ENCODE measurements at regions not wholly inside any gene's neighbourhood (a gene's known extent, or its start where the extent isn't known, plus 50 kb on each side); places are given as distances from the start of the nearest gene placed in this dataset.

DNA sequence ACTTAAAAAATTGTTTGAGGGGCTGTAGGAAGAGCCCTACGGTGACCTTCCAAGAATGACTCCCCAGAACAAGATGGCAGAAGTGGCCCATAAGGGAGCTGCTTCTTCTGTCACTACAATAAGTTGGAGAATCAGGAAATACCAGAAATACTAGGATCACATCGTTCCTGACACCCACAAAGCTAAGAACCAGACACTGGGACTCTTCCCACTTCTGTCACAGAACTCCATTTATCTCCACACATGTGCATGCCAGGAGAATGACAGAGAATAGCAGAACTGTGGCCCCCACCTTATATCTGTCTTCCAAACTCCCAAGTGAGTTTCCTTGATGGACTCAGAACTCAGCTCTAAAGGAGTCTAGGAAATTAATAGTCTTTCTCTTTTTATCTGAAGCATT lies 54.6 kb upstream of the UBR2 start:
- peaks cover 0 to 2% (median 0%) of the 10 kb centered on the region in 7 donors for H3K9me3 Mint-ChIP-seq
- peaks cover 20% of the 10 kb centered on the region for H3K4me1 Mint-ChIP-seq
- Histone ChIP-seq H3K9ac (ENCODE audit: insufficient read depth, low read length, poor library complexity, severe bottlenecking) (no peak overlapping the region), H3K27ac (ENCODE audit: low read depth in 1 of 2, low read length in 2 of 2) (no peak overlapping the region), H3K36me3 (replicated peaks in 1 of 2; ENCODE audit: control insufficient read depth in 1 of 2, insufficient read depth in 2 of 2, low read length in 2 of 2) (no peaks in the 10 kb centered on the region), H3K4me1 (ENCODE audit: control insufficient read depth in 1 of 2, insufficient read depth in 2 of 2, low read length in 2 of 2) (peaks cover 14 to 19% of the 10 kb centered on the region in 2 donors), H3K9me3 (replicated peaks in 1 of 2; ENCODE audit: control insufficient read depth in 1 of 2, insufficient read depth in 1 of 2, low read length in 2 of 2) (no peaks in the 10 kb centered on the region), H3K4me2 (replicated peaks; ENCODE audit: extremely low read depth, low read length, poor library complexity, severe bottlenecking) (no peak overlapping the region), H2AFZ (ENCODE audit: insufficient read depth, low read depth, low read length, poor library complexity, severe bottlenecking) (no peak overlapping the region), H3K27me3 (ENCODE audit: control insufficient read depth in 2 of 2, insufficient read depth in 2 of 2, low read length in 2 of 2) (no peaks in the 10 kb centered on the region), H4K20me1 (ENCODE audit: insufficient read depth, low read length) (no peaks in the 10 kb centered on the region), H3K79me2 (ENCODE audit: insufficient read depth, low read length) (no peaks in the 10 kb centered on the region), H3K4me3 (replicated peaks in 1 of 3; ENCODE audit: low read depth in 2 of 3, low read length in 3 of 3) (no peak overlapping the region)
- H3K27ac Mint-ChIP-seq: peak overlapping the region in 1 of 7 donors; percentile 46
- H3K27me3 Mint-ChIP-seq (ENCODE audit: low read depth in 3 of 3): peaks cover 0 to 1% (median 0%) of the 10 kb centered on the region in 3 donors
- DNase-seq: no peak
- TF ChIP-seq, protein P1, sequence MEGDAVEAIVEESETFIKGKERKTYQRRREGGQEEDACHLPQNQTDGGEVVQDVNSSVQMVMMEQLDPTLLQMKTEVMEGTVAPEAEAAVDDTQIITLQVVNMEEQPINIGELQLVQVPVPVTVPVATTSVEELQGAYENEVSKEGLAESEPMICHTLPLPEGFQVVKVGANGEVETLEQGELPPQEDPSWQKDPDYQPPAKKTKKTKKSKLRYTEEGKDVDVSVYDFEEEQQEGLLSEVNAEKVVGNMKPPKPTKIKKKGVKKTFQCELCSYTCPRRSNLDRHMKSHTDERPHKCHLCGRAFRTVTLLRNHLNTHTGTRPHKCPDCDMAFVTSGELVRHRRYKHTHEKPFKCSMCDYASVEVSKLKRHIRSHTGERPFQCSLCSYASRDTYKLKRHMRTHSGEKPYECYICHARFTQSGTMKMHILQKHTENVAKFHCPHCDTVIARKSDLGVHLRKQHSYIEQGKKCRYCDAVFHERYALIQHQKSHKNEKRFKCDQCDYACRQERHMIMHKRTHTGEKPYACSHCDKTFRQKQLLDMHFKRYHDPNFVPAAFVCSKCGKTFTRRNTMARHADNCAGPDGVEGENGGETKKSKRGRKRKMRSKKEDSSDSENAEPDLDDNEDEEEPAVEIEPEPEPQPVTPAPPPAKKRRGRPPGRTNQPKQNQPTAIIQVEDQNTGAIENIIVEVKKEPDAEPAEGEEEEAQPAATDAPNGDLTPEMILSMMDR (IDR thresholded peaks at IDR 0.05): no peak
- no peaks in the 10 kb centered on the region for H3K36me3 Mint-ChIP-seq
- WGBS (ENCODE audit: insufficient coverage): no CpG with 5 or more reads among the region's 2 CpGs
- intact Hi-C loops (cut with micrococcal nuclease): no loop called here
- no peak overlapping the region for H3K4me3 Mint-ChIP-seq

DNA sequence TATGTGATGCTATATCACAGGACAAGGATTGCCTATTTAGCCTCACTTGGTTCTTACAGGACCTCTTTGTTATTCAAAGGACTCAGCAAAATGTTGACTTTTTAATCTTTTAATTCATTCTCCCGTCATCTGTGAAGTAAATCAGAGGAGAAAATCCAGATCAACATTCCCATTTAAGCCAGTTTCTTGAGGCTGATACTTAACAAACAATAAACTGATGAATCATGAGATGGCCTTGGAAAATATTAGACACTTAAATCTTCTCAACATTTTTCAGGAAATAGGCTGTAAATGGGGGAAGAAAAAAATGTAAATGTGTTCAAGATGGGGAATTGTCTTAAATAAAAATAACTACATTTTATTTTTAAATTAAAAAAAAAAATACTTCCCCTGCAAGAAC lies 55.9 kb upstream of the UBR2 start:
- no peaks in the 10 kb centered on the region for H3K36me3 Mint-ChIP-seq
- intact Hi-C loops (cut with micrococcal nuclease): no loop called here
- Histone ChIP-seq H3K27me3 (ENCODE audit: control insufficient read depth in 2 of 2, insufficient read depth in 2 of 2, low read length in 2 of 2) (no peaks in the 10 kb centered on the region), H3K36me3 (replicated peaks in 1 of 2; ENCODE audit: control insufficient read depth in 1 of 2, insufficient read depth in 2 of 2, low read length in 2 of 2) (no peaks in the 10 kb centered on the region), H3K4me2 (replicated peaks; ENCODE audit: extremely low read depth, low read length, poor library complexity, severe bottlenecking) (no peak overlapping the region), H3K79me2 (ENCODE audit: insufficient read depth, low read length) (no peaks in the 10 kb centered on the region), H3K4me1 (ENCODE audit: control insufficient read depth in 1 of 2, insufficient read depth in 2 of 2, low read length in 2 of 2) (peaks cover 7 to 12% of the 10 kb centered on the region in 2 donors), H2AFZ (ENCODE audit: insufficient read depth, low read depth, low read length, poor library complexity, severe bottlenecking) (no peak overlapping the region), H3K9me3 (replicated peaks in 1 of 2; ENCODE audit: control insufficient read depth in 1 of 2, insufficient read depth in 1 of 2, low read length in 2 of 2) (no peaks in the 10 kb centered on the region), H3K4me3 (replicated peaks in 1 of 3; ENCODE audit: low read depth in 2 of 3, low read length in 3 of 3) (no peak overlapping the region), H3K9ac (ENCODE audit: insufficient read depth, low read length, poor library complexity, severe bottlenecking) (no peak overlapping the region), H3K27ac (ENCODE audit: low read depth in 1 of 2, low read length in 2 of 2) (no peak overlapping the region), H4K20me1 (ENCODE audit: insufficient read depth, low read length) (no peaks in the 10 kb centered on the region)
- WGBS (ENCODE audit: insufficient coverage): no CpG with 5 or more reads among the region's 1 CpG
- TF ChIP-seq, protein P1 (IDR thresholded peaks at IDR 0.05): no peak
- DNase-seq: no peak
- H3K4me3 Mint-ChIP-seq: no peak overlapping the region
- peaks cover 0 to 2% (median 0%) of the 10 kb centered on the region in 7 donors for H3K9me3 Mint-ChIP-seq
- peaks cover 14% of the 10 kb centered on the region for H3K4me1 Mint-ChIP-seq
- no peak overlapping the region for H3K27ac Mint-ChIP-seq
- H3K27me3 Mint-ChIP-seq (ENCODE audit: low read depth in 3 of 3): peaks cover 0 to 2% (median 0%) of the 10 kb centered on the region in 3 donors
